Fibroblast of lung (primary cell): ENCODE measurements at regions not wholly inside any gene's neighbourhood (a gene's known extent, or its start where the extent isn't known, plus 50 kb on each side); places are given as distances from the start of the nearest gene placed in this dataset.
"Not testable (repeated sequence)": the region's sequence is repeated elsewhere in the genome, so short reads cannot be mapped to it uniquely, and the experiment has no call there.

Experiments used
- DNase-seq, 2 donors: peaks; one replicate each; pipeline versions ENCODE4 v3.0.0 to v3.0.0-alpha.2; 2010; ENCODE audit warnings: low read depth in 2 of 2
- H2AFZ ChIP-seq: 2 replicates; pipeline ENCODE4 v1.5.1; 2012; ENCODE audit warnings: low read length, control low read depth, inconsistent platforms
- H3K27ac ChIP-seq: 2 replicates; pipeline ENCODE4 v1.5.1; 2011; ENCODE audit warnings: low read length, control low read depth; ENCODE audit not compliant: insufficient read depth
- H3K27me3 ChIP-seq: 2 replicates; pipeline ENCODE4 v1.5.1; 2011; ENCODE audit warnings: mild to moderate bottlenecking, low read length; ENCODE audit not compliant: control insufficient read depth, insufficient read depth
- H3K36me3 ChIP-seq: 2 replicates; pipeline ENCODE4 v1.5.1; 2011; ENCODE audit warnings: low read length; ENCODE audit not compliant: control insufficient read depth, insufficient read depth
- H3K4me1 ChIP-seq: 2 replicates; pipeline ENCODE4 v1.5.1; 2011; ENCODE audit warnings: low read length; ENCODE audit not compliant: control insufficient read depth, insufficient read depth; ENCODE audit errors: extremely low read depth
- H3K4me2 ChIP-seq: 2 replicates; pipeline ENCODE4 v1.5.1; 2011; ENCODE audit warnings: low read length, control low read depth; ENCODE audit not compliant: insufficient read depth; ENCODE audit errors: extremely low read depth
- H3K4me3 ChIP-seq, 4 experiments: fragments of 200-600 bp in 1 of 4; sonication (generic) in 1 of 4; replicated peaks in 1 of 4; 2 replicates each; pipeline ENCODE4 v1.5.1; 2011 to 2016; ENCODE audit warnings: low read length in 4 of 4, low read depth in 3 of 4, mild to moderate bottlenecking in 3 of 4, control low read depth in 2 of 4, inconsistent platforms in 1 of 4, mixed read lengths in 1 of 4; ENCODE audit not compliant: insufficient read depth in 1 of 4; ENCODE audit errors: control extremely low read depth in 1 of 4
- H3K79me2 ChIP-seq: 2 replicates; pipeline ENCODE4 v1.5.1; 2012; ENCODE audit warnings: mild to moderate bottlenecking, low read length, inconsistent platforms; ENCODE audit not compliant: control insufficient read depth, insufficient read depth
- H3K9ac ChIP-seq: 2 replicates; pipeline ENCODE4 v1.5.1; 2011; ENCODE audit warnings: mild to moderate bottlenecking, low read length, control low read depth; ENCODE audit not compliant: insufficient read depth
- H3K9me3 ChIP-seq: 2 replicates; pipeline ENCODE4 v1.5.1; 2012; ENCODE audit warnings: low read depth, low read length; ENCODE audit not compliant: control insufficient read depth, insufficient read depth
- H4K20me1 ChIP-seq: 2 replicates; pipeline ENCODE4 v1.5.1; 2011; ENCODE audit warnings: low read length; ENCODE audit not compliant: control insufficient read depth, insufficient read depth; ENCODE audit errors: extremely low read depth
- CTCF ChIP-seq, 2 donors: IDR thresholded peaks in 1 of 2; conservative IDR thresholded peaks in 1 of 2; 1 replicate in 1 of 2; 2 replicates in 1 of 2; pipeline ENCODE4 v1.5.1; 2011 to 2012; ENCODE audit warnings: low read length in 2 of 2, control low read depth in 1 of 2, inconsistent platforms in 1 of 2, low read depth in 1 of 2, mild to moderate bottlenecking in 1 of 2
- EZH2 ChIP-seq: IDR thresholded peaks from 2 replicates; pipeline ENCODE4 v1.5.1; 2012; ENCODE audit warnings: low read length, control low read depth, mild to moderate bottlenecking; ENCODE audit errors: missing control alignments

GRCh38 chr4:179372746-179373145, 1930.5 kb upstream of the AGA start:
- no peak overlapping the region for H3K27ac ChIP-seq
- H3K79me2 ChIP-seq = no peaks in the 10 kb centered on the region
- no peaks in the 10 kb centered on the region for H3K4me1 ChIP-seq
- no peaks in the 10 kb centered on the region for H3K27me3 ChIP-seq
- H4K20me1 ChIP-seq = no peaks in the 10 kb centered on the region
- H3K9ac ChIP-seq = no peak overlapping the region
- no peaks in the 10 kb centered on the region for H3K36me3 ChIP-seq
- H3K4me3 ChIP-seq = no peak overlapping the region
- H3K4me2 ChIP-seq = no peak overlapping the region
- no peak for DNase-seq
- TF ChIP-seq CTCF (conservative IDR thresholded peaks at IDR 0.05 in 1 of 2, IDR thresholded peaks at IDR 0.05 in 1 of 2; ENCODE audit: low read depth in 1 of 2, low read length in 2 of 2) (no peak), EZH2 (no peak)
- no peak overlapping the region for H2AFZ ChIP-seq
- H3K9me3 ChIP-seq = no peaks in the 10 kb centered on the region

GRCh38 chr4:179378847-179379246, 1936.6 kb upstream of the AGA start:
- DNase-seq, H3K9ac ChIP-seq, H3K4me1 ChIP-seq, H4K20me1 ChIP-seq, H2AFZ ChIP-seq, H3K79me2 ChIP-seq, H3K4me2 ChIP-seq, H3K4me3 ChIP-seq, H3K27me3 ChIP-seq, H3K9me3 ChIP-seq, H3K27ac ChIP-seq, H3K36me3 ChIP-seq: not testable (repeated sequence)

- TF ChIP-seq EZH2 (no peak), CTCF (conservative IDR thresholded peaks at IDR 0.05 in 1 of 2, IDR thresholded peaks at IDR 0.05 in 1 of 2; ENCODE audit: low read depth in 1 of 2, low read length in 2 of 2) (no peak)
- Histone ChIP-seq H3K9ac (no peak overlapping the region), H3K4me1 (no peaks in the 10 kb centered on the region), H4K20me1 (no peaks in the 10 kb centered on the region), H3K79me2 (no peaks in the 10 kb centered on the region), H3K4me3 (no peak overlapping the region), H3K27me3 (no peaks in the 10 kb centered on the region), H3K27ac (no peak overlapping the region), H3K36me3 (no peaks in the 10 kb centered on the region), H3K4me2 (no peak overlapping the region), H2AFZ (no peak overlapping the region), H3K9me3 (no peaks in the 10 kb centered on the region)
- DNase-seq = no peak
Observed at GRCh38 chr4:179392787-179393186, 1950.5 kb upstream of the AGA start.

- Histone ChIP-seq H3K27me3 (no peaks in the 10 kb centered on the region), H3K4me1 (no peaks in the 10 kb centered on the region), H3K36me3 (no peaks in the 10 kb centered on the region), H4K20me1 (no peaks in the 10 kb centered on the region), H3K4me2 (no peak overlapping the region), H2AFZ (no peak overlapping the region), H3K9ac (no peak overlapping the region), H3K9me3 (no peaks in the 10 kb centered on the region), H3K4me3 (no peak overlapping the region), H3K79me2 (no peaks in the 10 kb centered on the region), H3K27ac (no peak overlapping the region)
- peak in 1 of 2 donors; percentile 6 for DNase-seq
- TF ChIP-seq EZH2 (no peak), CTCF (conservative IDR thresholded peaks at IDR 0.05 in 1 of 2, IDR thresholded peaks at IDR 0.05 in 1 of 2; ENCODE audit: low read depth in 1 of 2, low read length in 2 of 2) (no peak)
Observed at GRCh38 chr4:179398414-179398813, 1956.2 kb upstream of the AGA start.
